Transverse colon (tissue), 4 donors: ENCODE measurements at regions not wholly inside any gene's neighbourhood (a gene's known extent, or its start where the extent isn't known, plus 50 kb on each side); places are given as distances from the start of the nearest gene placed in this dataset.

Source experiments
- DNase-seq: peaks from one replicate; pipeline ENCODE4 v3.0.0-alpha.2; 2019
- H3K27ac ChIP-seq, 4 donors: fragments of 200-600 bp; sonication (generic); 2 replicates each; pipeline ENCODE4 v1.5.1; 2016 to 2018; ENCODE audit warnings: inconsistent platforms in 4 of 4
- H3K27me3 ChIP-seq: fragments of 200-600 bp; sonication (generic); 2 replicates; pipeline ENCODE4 v1.5.1; 2017; ENCODE audit warnings: inconsistent platforms
- H3K36me3 ChIP-seq, 4 donors: fragments of 200-600 bp; sonication (generic); 2 replicates each; pipeline ENCODE4 v1.5.1; 2017 to 2019; ENCODE audit warnings: inconsistent platforms in 4 of 4
- H3K4me1 ChIP-seq, 4 donors: fragments of 200-600 bp; sonication (generic); 2 replicates each; pipeline ENCODE4 v1.5.1; 2017 to 2020; ENCODE audit warnings: inconsistent platforms in 4 of 4
- H3K4me3 ChIP-seq, 4 donors: fragments of 200-600 bp; sonication (generic); 1 replicate in 1 of 4; 2 replicates in 3 of 4; pipeline versions ENCODE4 v1.5.1 to v1.6.1; 2017 to 2019; ENCODE audit warnings: inconsistent platforms in 4 of 4
- H3K9me3 ChIP-seq, 2 donors: fragments of 200-600 bp; sonication (generic); 2 replicates each; pipeline ENCODE4 v1.5.1; 2017 to 2019; ENCODE audit warnings: inconsistent platforms in 2 of 2
- EP300 ChIP-seq: sonication (generic); formaldehyde crosslinking; IDR thresholded peaks from one replicate; pipeline ENCODE4 v1.6.1; 2017; ENCODE audit warnings: antibody characterized with exemption, low read depth
- POLR2A ChIP-seq: fragments of 450-650 bp; IDR thresholded peaks from one replicate; pipeline ENCODE4 v1.6.1; 2016; ENCODE audit warnings: antibody characterized with exemption, mild to moderate bottlenecking, moderate library complexity
- POLR2AphosphoS5 ChIP-seq, 3 donors: sonication (generic); formaldehyde crosslinking; IDR thresholded peaks; one replicate each; pipeline ENCODE4 v1.6.1; 2016; ENCODE audit warnings: antibody characterized with exemption in 3 of 3
- WGBS, 2 donors: methylation state at CpG; one replicate each; pipeline ENCODE4 v1.1.5; 2018; ENCODE audit warnings: low coverage in 1 of 2; 5-methylcytosine and 5-hydroxymethylcytosine counted together
- in situ Hi-C, 4 donors: fragments of 200-750 bp; cut with MboI; loops; one replicate each; pipeline versions ENCODE4 v1.15.0 to v1.15.1; 2017; ENCODE audit warnings: low sequenced_read_pairs in 3 of 4, low pct_ligation_motif_present in 1 of 4, low pct_unique_long_range_greater_than_20kb in 1 of 4
- intact Hi-C: fragments of 100-400 bp; cut with DNase I; formaldehyde crosslinking; loops from one replicate; pipeline ENCODE4 v1.15.1; 2023; ENCODE audit warnings: low total_unique reads
- TF ChIP-seq, protein P1 (sequence below), 5 experiments: fragments of 200-600 bp in 3 of 5; fragments of 450-650 bp in 2 of 5; sonication (generic) in 3 of 5; IDR thresholded peaks; 1 replicate in 2 of 5; 2 replicates in 3 of 5; pipeline ENCODE4 v1.5.1; 2016 to 2017; ENCODE audit warnings: antibody characterized with exemption in 5 of 5, inconsistent platforms in 3 of 5, mild to moderate bottlenecking in 2 of 5, moderate library complexity in 1 of 5

- in situ Hi-C loops (no loop called here), intact Hi-C loops (no loop called here)
- Histone ChIP-seq H3K4me1 (no peaks in the 10 kb centered on the region), H3K4me3 (no peak overlapping the region), H3K36me3 (no peaks in the 10 kb centered on the region), H3K27me3 (no peaks in the 10 kb centered on the region), H3K9me3 (no peaks in the 10 kb centered on the region), H3K27ac (no peak overlapping the region)
- TF ChIP-seq POLR2A: no peak
- TF ChIP-seq POLR2AphosphoS5 (IDR thresholded peaks at IDR 0.05): no peak
- no peak for TF ChIP-seq EP300
- TF ChIP-seq, protein P1, sequence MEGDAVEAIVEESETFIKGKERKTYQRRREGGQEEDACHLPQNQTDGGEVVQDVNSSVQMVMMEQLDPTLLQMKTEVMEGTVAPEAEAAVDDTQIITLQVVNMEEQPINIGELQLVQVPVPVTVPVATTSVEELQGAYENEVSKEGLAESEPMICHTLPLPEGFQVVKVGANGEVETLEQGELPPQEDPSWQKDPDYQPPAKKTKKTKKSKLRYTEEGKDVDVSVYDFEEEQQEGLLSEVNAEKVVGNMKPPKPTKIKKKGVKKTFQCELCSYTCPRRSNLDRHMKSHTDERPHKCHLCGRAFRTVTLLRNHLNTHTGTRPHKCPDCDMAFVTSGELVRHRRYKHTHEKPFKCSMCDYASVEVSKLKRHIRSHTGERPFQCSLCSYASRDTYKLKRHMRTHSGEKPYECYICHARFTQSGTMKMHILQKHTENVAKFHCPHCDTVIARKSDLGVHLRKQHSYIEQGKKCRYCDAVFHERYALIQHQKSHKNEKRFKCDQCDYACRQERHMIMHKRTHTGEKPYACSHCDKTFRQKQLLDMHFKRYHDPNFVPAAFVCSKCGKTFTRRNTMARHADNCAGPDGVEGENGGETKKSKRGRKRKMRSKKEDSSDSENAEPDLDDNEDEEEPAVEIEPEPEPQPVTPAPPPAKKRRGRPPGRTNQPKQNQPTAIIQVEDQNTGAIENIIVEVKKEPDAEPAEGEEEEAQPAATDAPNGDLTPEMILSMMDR (IDR thresholded peaks at IDR 0.05): no peak
- 70 to 74% methylated on average over 1 of the region's 1 CpG for WGBS, 2 donors
- no peak for DNase-seq
Observed at GRCh38 chr10:90424730-90425129, 433.1 kb downstream of the HTR7 start.

GRCh38 chr10:90430186-90430585 lies 427.7 kb downstream of the HTR7 start:
- no peak for DNase-seq
- Histone ChIP-seq H3K4me3 (no peak overlapping the region), H3K9me3 (no peaks in the 10 kb centered on the region), H3K4me1 (no peaks in the 10 kb centered on the region), H3K36me3 (no peaks in the 10 kb centered on the region), H3K27me3 (no peaks in the 10 kb centered on the region), H3K27ac (no peak overlapping the region)
- TF ChIP-seq, protein P1 (IDR thresholded peaks at IDR 0.05): no peak
- TF ChIP-seq EP300 (no peak), POLR2A (no peak), POLR2AphosphoS5 (IDR thresholded peaks at IDR 0.05) (no peak)
- in situ Hi-C loops (no loop called here), intact Hi-C loops (no loop called here)
- 57 to 73% methylated on average over 1 of the region's 1 CpG for WGBS, 2 donors

DNA sequence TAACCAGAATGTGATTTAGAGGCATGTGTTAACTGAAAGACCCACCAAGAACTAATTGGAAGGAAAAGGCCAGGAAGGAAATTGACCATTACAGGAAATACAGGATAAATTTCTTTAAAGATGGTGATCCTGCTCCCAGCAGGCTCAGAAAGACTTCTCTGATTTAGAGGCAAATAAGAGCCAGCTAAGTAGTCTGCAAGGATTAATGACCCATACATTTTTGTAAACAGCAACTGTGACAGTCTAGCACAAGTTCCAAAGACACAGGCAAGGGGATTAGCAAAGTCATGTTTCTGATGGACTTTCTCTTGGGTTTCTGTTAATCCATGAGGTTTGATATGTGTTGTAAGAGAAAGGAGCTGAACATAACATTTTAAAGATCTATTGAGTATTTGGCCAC lies 425.0 kb downstream of the HTR7 start:
- H3K27me3 ChIP-seq: no peaks in the 10 kb centered on the region
- DNase-seq: no peak
- in situ Hi-C loops: no loop called here
- no peaks in the 10 kb centered on the region for H3K4me1 ChIP-seq
- TF ChIP-seq POLR2A (no peak), POLR2AphosphoS5 (IDR thresholded peaks at IDR 0.05) (no peak), EP300 (no peak)
- TF ChIP-seq, protein P1 (IDR thresholded peaks at IDR 0.05): no peak
- H3K27ac ChIP-seq: no peak overlapping the region
- no peaks in the 10 kb centered on the region for H3K9me3 ChIP-seq
- H3K4me3 ChIP-seq: no peak overlapping the region
- no peaks in the 10 kb centered on the region for H3K36me3 ChIP-seq
- intact Hi-C loops: no loop called here

GRCh38 chr10:90435296-90435695 lies 422.5 kb downstream of the HTR7 start:
- H3K27ac ChIP-seq: no peak overlapping the region
- H3K36me3 ChIP-seq: no peaks in the 10 kb centered on the region
- in situ Hi-C loops (no loop called here), intact Hi-C loops (no loop called here)
- no peaks in the 10 kb centered on the region for H3K27me3 ChIP-seq
- H3K9me3 ChIP-seq: no peaks in the 10 kb centered on the region
- H3K4me1 ChIP-seq: no peaks in the 10 kb centered on the region
- no peak overlapping the region for H3K4me3 ChIP-seq
- TF ChIP-seq, protein P1 (IDR thresholded peaks at IDR 0.05): no peak
- TF ChIP-seq EP300 (no peak), POLR2A (no peak), POLR2AphosphoS5 (IDR thresholded peaks at IDR 0.05) (no peak)
- DNase-seq: no peak
